H9 (cell line): ENCODE measurements at regions not wholly inside any gene's neighbourhood (a gene's known extent, or its start where the extent isn't known, plus 50 kb on each side); places are given as distances from the start of the nearest gene placed in this dataset.

Experiments
- DNase-seq: peaks from one replicate; pipeline ENCODE4 v3.0.0-alpha.2; 2017
- H2AFZ ChIP-seq: one replicate; pipeline ENCODE4 v1.6.1; 2013; ENCODE audit warnings: mild to moderate bottlenecking, low read length, control low read depth, moderate library complexity
- H2AK5ac ChIP-seq: 2 replicates; pipeline ENCODE4 v1.6.1; 2013; ENCODE audit warnings: low read length, control low read depth, mixed read lengths; ENCODE audit not compliant: insufficient read length
- H2BK120ac ChIP-seq: one replicate; pipeline ENCODE4 v1.6.1; 2013; ENCODE audit warnings: low read depth, mild to moderate bottlenecking, low read length, control low read depth, inconsistent platforms; ENCODE audit not compliant: poor library complexity, severe bottlenecking
- H2BK12ac ChIP-seq: 2 replicates; pipeline ENCODE4 v1.6.1; 2013; ENCODE audit warnings: low read length, control low read depth, mixed read lengths, low read depth; ENCODE audit not compliant: insufficient read length
- H2BK15ac ChIP-seq: 2 replicates; pipeline ENCODE4 v1.6.1; 2013; ENCODE audit warnings: low read depth, low read length, control low read depth
- H2BK20ac ChIP-seq: one replicate; pipeline ENCODE4 v1.6.1; 2013; ENCODE audit warnings: low read depth, mild to moderate bottlenecking, low read length, control low read depth, inconsistent platforms; ENCODE audit not compliant: poor library complexity, severe bottlenecking
- H2BK5ac ChIP-seq: 2 replicates; pipeline ENCODE4 v1.6.1; 2013; ENCODE audit warnings: low read length, control low read depth, mixed read lengths; ENCODE audit not compliant: insufficient read length
- H3K14ac ChIP-seq: 2 replicates; pipeline ENCODE4 v1.6.1; 2013; ENCODE audit warnings: low read length, control low read depth; ENCODE audit not compliant: insufficient read depth
- H3K18ac ChIP-seq: 2 replicates; pipeline ENCODE4 v1.6.1; 2013; ENCODE audit warnings: low read depth, mild to moderate bottlenecking, mixed read lengths, low read length, control low read depth; ENCODE audit not compliant: insufficient read length
- H3K23ac ChIP-seq: 2 replicates; pipeline ENCODE4 v1.6.1; 2013; ENCODE audit warnings: low read length, control low read depth, mixed read lengths, low read depth; ENCODE audit not compliant: insufficient read length
- H3K23me2 ChIP-seq: 2 replicates; pipeline ENCODE4 v1.6.1; 2013; ENCODE audit warnings: low read depth, mild to moderate bottlenecking, mixed read lengths, low read length, control low read depth; ENCODE audit not compliant: insufficient read length, poor library complexity, severe bottlenecking
- H3K27ac ChIP-seq: 2 replicates; pipeline ENCODE4 v1.5.1; 2013; ENCODE audit warnings: low read length, control low read depth, mixed read lengths, low read depth; ENCODE audit not compliant: insufficient read length
- H3K27me3 ChIP-seq: 2 replicates; pipeline ENCODE4 v1.6.1; 2013; ENCODE audit warnings: low read length, control low read depth, inconsistent platforms; ENCODE audit not compliant: insufficient read depth
- H3K4ac ChIP-seq: 2 replicates; pipeline ENCODE4 v1.6.1; 2013; ENCODE audit warnings: low read depth, mild to moderate bottlenecking, control low read depth, inconsistent platforms, low read length, moderate library complexity
- H3K4me1 ChIP-seq: 2 replicates; pipeline ENCODE4 v1.6.1; 2013; ENCODE audit warnings: low read length, control low read depth, inconsistent platforms; ENCODE audit not compliant: insufficient read depth
- H3K4me2 ChIP-seq: 2 replicates; pipeline ENCODE4 v1.6.1; 2013; ENCODE audit warnings: low read length, control low read depth, mixed read lengths; ENCODE audit not compliant: insufficient read length, insufficient read depth
- H3K56ac ChIP-seq: 2 replicates; pipeline ENCODE4 v1.6.1; 2013; ENCODE audit warnings: low read depth, mild to moderate bottlenecking, mixed read lengths, low read length, control low read depth; ENCODE audit not compliant: insufficient read length
- H3K79me1 ChIP-seq: 2 replicates; pipeline ENCODE4 v1.6.1; 2013; ENCODE audit warnings: low read depth, mild to moderate bottlenecking, moderate library complexity, low read length, control low read depth, inconsistent platforms; ENCODE audit not compliant: insufficient read depth, poor library complexity, severe bottlenecking
- H3K79me2 ChIP-seq: 2 replicates; pipeline ENCODE4 v1.6.1; 2013; ENCODE audit warnings: low read length, control low read depth, inconsistent platforms; ENCODE audit not compliant: insufficient read depth
- H3K9ac ChIP-seq: 2 replicates; pipeline ENCODE4 v1.6.1; 2013; ENCODE audit warnings: low read length, control low read depth, mixed read lengths; ENCODE audit not compliant: insufficient read length; ENCODE audit errors: extremely low read depth
- H3K9me3 ChIP-seq: one replicate; pipeline ENCODE4 v1.6.1; 2013; ENCODE audit warnings: low read depth, low read length, inconsistent platforms; ENCODE audit not compliant: control insufficient read depth
- H3T11ph ChIP-seq: one replicate; pipeline ENCODE4 v1.6.1; 2013; ENCODE audit warnings: mild to moderate bottlenecking, low read length, control low read depth, inconsistent platforms
- H4K20me1 ChIP-seq: one replicate; pipeline ENCODE4 v1.6.1; 2013; ENCODE audit not compliant: control insufficient read depth, insufficient read length, insufficient read depth
- H4K5ac ChIP-seq: 2 replicates; pipeline ENCODE4 v1.6.1; 2013; ENCODE audit warnings: low read depth, mild to moderate bottlenecking, mixed read lengths, low read length, control low read depth; ENCODE audit not compliant: insufficient read length
- H4K8ac ChIP-seq: replicated peaks from 2 replicates; pipeline ENCODE4 v1.6.1; 2013; ENCODE audit warnings: low read length, control low read depth, mixed read lengths, low read depth; ENCODE audit not compliant: insufficient read length
- H4K91ac ChIP-seq: 2 replicates; pipeline ENCODE4 v1.6.1; 2013; ENCODE audit warnings: low read depth, mild to moderate bottlenecking, moderate library complexity, mixed read lengths, low read length, control low read depth; ENCODE audit not compliant: insufficient read length
- H3K27ac Mint-ChIP-seq, 3 experiments: 2 replicates in 2 of 3; 3 replicates in 1 of 3; pipeline ENCODE4 v1.8.0; 2020 to 2021; ENCODE audit warnings: mixed read lengths in 3 of 3, mild to moderate bottlenecking in 1 of 3, moderate library complexity in 1 of 3
- H3K27me3 Mint-ChIP-seq: 2 replicates; pipeline ENCODE4 v1.8.0; 2021; ENCODE audit warnings: low read depth, mild to moderate bottlenecking, moderate library complexity, mixed read lengths
- H3K36me3 Mint-ChIP-seq, 3 experiments: 2 replicates in 2 of 3; 3 replicates in 1 of 3; pipeline ENCODE4 v1.8.0; 2020 to 2021; ENCODE audit warnings: low read depth in 3 of 3, mixed read lengths in 3 of 3; ENCODE audit not compliant: insufficient read depth in 1 of 3
- H3K4me1 Mint-ChIP-seq, 2 experiments: 2 replicates each; pipeline ENCODE4 v1.8.0; 2020; ENCODE audit warnings: mixed read lengths in 2 of 2
- H3K4me3 Mint-ChIP-seq, 2 experiments: 2 replicates in 1 of 2; 3 replicates in 1 of 2; pipeline ENCODE4 v1.8.0; 2020 to 2021; ENCODE audit warnings: mild to moderate bottlenecking in 2 of 2, mixed read lengths in 2 of 2, moderate library complexity in 1 of 2
- H3K9me3 Mint-ChIP-seq, 2 experiments: 2 replicates in 1 of 2; 3 replicates in 1 of 2; pipeline ENCODE4 v1.8.0; 2020; ENCODE audit warnings: mild to moderate bottlenecking in 2 of 2, mixed read lengths in 2 of 2, moderate library complexity in 1 of 2
- CTCF ChIP-seq: fragments of 200-600 bp; sonication (generic); conservative IDR thresholded peaks from 3 replicates; pipeline ENCODE4 v1.8.0; 2021; ENCODE audit warnings: antibody characterized with exemption, mild to moderate bottlenecking
- WGBS: extraction: QIAGEN DNeasy Blood & Tissue Kit; methylation state at CpG from one replicate; pipeline ENCODE4 v1.1.7; 2013; ENCODE audit warnings: missing lambda C conversion rate, low lambda C conversion rate, mixed read lengths; ENCODE audit not compliant: insufficient read length; ENCODE audit errors: extremely low coverage; 5-methylcytosine and 5-hydroxymethylcytosine counted together

DNA sequence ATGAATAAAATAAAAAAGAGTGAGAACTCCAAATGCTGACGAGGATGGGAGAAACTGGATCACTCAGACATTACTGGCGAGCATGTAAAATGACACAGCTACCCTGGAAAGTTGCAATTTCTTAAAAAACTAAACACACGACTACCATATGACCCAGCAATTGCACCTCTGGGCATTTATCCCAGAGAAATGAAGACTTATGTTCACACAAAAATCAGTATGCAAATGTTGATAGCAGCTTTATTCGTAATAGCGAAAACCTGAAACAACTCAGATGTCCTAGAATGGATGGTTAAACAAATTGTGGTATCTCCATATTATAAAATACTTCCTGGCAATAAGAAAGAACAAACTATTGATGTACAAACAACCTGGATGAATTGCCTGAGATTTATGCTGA is 357.2 kb upstream of the ASIC2 start:
- H2BK20ac ChIP-seq: no peak overlapping the region
- H2AK5ac ChIP-seq: no peak overlapping the region
- H3K23me2 ChIP-seq: no peaks in the 10 kb centered on the region
- H3K4me1 ChIP-seq: no peaks in the 10 kb centered on the region
- WGBS: no CpG with 5 or more reads among the region's 5 CpGs
- H3K14ac ChIP-seq: no peak overlapping the region
- H2BK15ac ChIP-seq: no peak overlapping the region
- H3K4me1 Mint-ChIP-seq: peaks cover 9 to 14% of the 10 kb centered on the region in 2 experiments; a peak in 3 of 4 replicates
- H4K20me1 ChIP-seq: no peaks in the 10 kb centered on the region
- H2BK12ac ChIP-seq: no peak overlapping the region
- no peaks in the 10 kb centered on the region for H3K36me3 Mint-ChIP-seq
- H3K9me3 ChIP-seq: no peaks in the 10 kb centered on the region
- no peak overlapping the region for H2AFZ ChIP-seq
- no peak overlapping the region for H3K27ac Mint-ChIP-seq
- no peak overlapping the region for H4K5ac ChIP-seq
- no peak for TF ChIP-seq CTCF
- no peak overlapping the region for H3K4me2 ChIP-seq
- H3K27ac ChIP-seq: no peak overlapping the region
- no peak overlapping the region for H3K4me3 Mint-ChIP-seq
- H3K27me3 ChIP-seq: no peaks in the 10 kb centered on the region
- H3K79me2 ChIP-seq: no peaks in the 10 kb centered on the region
- H2BK5ac ChIP-seq: no peak overlapping the region
- H4K91ac ChIP-seq: no peak overlapping the region
- H3T11ph ChIP-seq: no peak overlapping the region
- H3K79me1 ChIP-seq: no peaks in the 10 kb centered on the region
- no peak overlapping the region for H3K23ac ChIP-seq
- no peaks in the 10 kb centered on the region for H3K9me3 Mint-ChIP-seq
- no peak overlapping the region for H3K4ac ChIP-seq
- DNase-seq: no peak
- H4K8ac ChIP-seq: no peak overlapping the region
- H3K18ac ChIP-seq: no peak overlapping the region
- no peak overlapping the region for H3K56ac ChIP-seq
- H3K9ac ChIP-seq: no peak overlapping the region
- H3K27me3 Mint-ChIP-seq: peaks cover 4% of the 10 kb centered on the region
- H2BK120ac ChIP-seq: no peak overlapping the region
